HG03460 (cell line): ENCODE measurements at regions not wholly inside any gene's neighbourhood (a gene's known extent, or its start where the extent isn't known, plus 50 kb on each side); places are given as distances from the start of the nearest gene placed in this dataset.

ENCODE experiments used
- ATAC-seq: cut with Tn5 transposase; IDR thresholded peaks from one replicate; pipeline ENCODE4 v1.9.1; 2021; ENCODE audit not compliant: unreplicated experiment

- ATAC-seq: no peak
Measured at GRCh38 chr19:28291874-28292273, 921.1 kb downstream of the UQCRFS1 start.

GRCh38 chr19:28290963-28291657 is 921.8 kb downstream of the UQCRFS1 start:
- ATAC-seq: no peak

- no peak for ATAC-seq
Measured at GRCh38 chr19:28289295-28290063, 923.5 kb downstream of the UQCRFS1 start.

- no peak for ATAC-seq
Measured at GRCh38 chr19:28288572-28289264, 924.2 kb downstream of the UQCRFS1 start.

GRCh38 chr19:28285917-28286316 is 927.0 kb downstream of the UQCRFS1 start:
- no peak for ATAC-seq

- ATAC-seq: no peak
Measured at GRCh38 chr19:28285078-28285477, 927.9 kb downstream of the UQCRFS1 start.

- ATAC-seq: no peak
Measured at GRCh38 chr19:28284389-28284788, 928.6 kb downstream of the UQCRFS1 start.

- ATAC-seq: no peak
Measured at GRCh38 chr19:28283592-28283991, 929.4 kb downstream of the UQCRFS1 start.

- ATAC-seq: no peak
Measured at GRCh38 chr19:28281676-28282075, 931.3 kb downstream of the UQCRFS1 start.

- no peak for ATAC-seq
Measured at GRCh38 chr19:28264556-28264955, 948.4 kb downstream of the UQCRFS1 start.

- no peak for ATAC-seq
Measured at GRCh38 chr19:28258829-28259228, 954.1 kb downstream of the UQCRFS1 start.

- ATAC-seq: no peak
Measured at GRCh38 chr19:28257396-28257795, 955.6 kb downstream of the UQCRFS1 start.

GRCh38 chr19:28247243-28247642 is 965.7 kb downstream of the UQCRFS1 start:
- ATAC-seq: no peak

GRCh38 chr19:28245937-28246336 is 967.0 kb downstream of the UQCRFS1 start:
- ATAC-seq: no peak

- ATAC-seq: no peak
Measured at GRCh38 chr19:28244966-28245365, 968.0 kb downstream of the UQCRFS1 start.

GRCh38 chr19:28242317-28242927 is 970.5 kb downstream of the UQCRFS1 start:
- no peak for ATAC-seq

- ATAC-seq: no peak
Measured at GRCh38 chr19:28239270-28239669, 973.7 kb downstream of the UQCRFS1 start.

- ATAC-seq: no peak
Measured at GRCh38 chr19:28238270-28238820, 974.6 kb downstream of the UQCRFS1 start.

- no peak for ATAC-seq
Measured at GRCh38 chr19:28235606-28236125, 977.3 kb downstream of the UQCRFS1 start.

- ATAC-seq: no peak
Measured at GRCh38 chr19:28234637-28235036, 978.3 kb downstream of the UQCRFS1 start.

GRCh38 chr19:28228854-28229253 is 984.1 kb downstream of the UQCRFS1 start:
- no peak for ATAC-seq
